HepG2 (cell line): ENCODE measurements at regions not wholly inside any gene's neighbourhood (a gene's known extent, or its start where the extent isn't known, plus 50 kb on each side); places are given as distances from the start of the nearest gene placed in this dataset.

Experiments used
- CEBPG ChIP-seq: IDR thresholded peaks from 2 replicates; pipeline ENCODE4 v1.6.1; 2016
- EP300 ChIP-seq, 3 experiments: sonication (generic) in 1 of 3; formaldehyde crosslinking in 1 of 3; IDR thresholded peaks; 2 replicates each; pipeline versions ENCODE4 v1.5.1 to v1.6.1; 2011 to 2020; ENCODE audit warnings: low read depth in 2 of 3, low read length in 2 of 3, borderline replicate concordance in 1 of 3, improper control_type of control experiment in 1 of 3, mild to moderate bottlenecking in 1 of 3, missing genetic modification reagents in 1 of 3, moderate library complexity in 1 of 3
- FOSL2 ChIP-seq: sonication (generic); formaldehyde crosslinking; IDR thresholded peaks from 2 replicates; pipeline ENCODE4 v1.4.0; 2020; ENCODE audit warnings: missing genetic modification reagents
- JUN ChIP-seq: sonication (generic); formaldehyde crosslinking; IDR thresholded peaks from 2 replicates; pipeline ENCODE4 v1.4.0; 2020; ENCODE audit warnings: mild to moderate bottlenecking, missing genetic modification reagents
- JUND ChIP-seq: sonication (generic); formaldehyde crosslinking; IDR thresholded peaks from 2 replicates; pipeline ENCODE4 v1.8.0; 2022; ENCODE audit warnings: mild to moderate bottlenecking, missing genetic modification reagents
- PAF1 ChIP-seq: IDR thresholded peaks from 2 replicates; pipeline ENCODE4 v1.6.1; 2016; ENCODE audit warnings: missing genetic modification reagents, missing compliant biosample characterization
- SETDB1 ChIP-seq: sonication (generic); formaldehyde crosslinking; IDR thresholded peaks from 2 replicates; pipeline ENCODE4 v1.5.1; 2020; ENCODE audit warnings: missing genetic modification reagents, mild to moderate bottlenecking, borderline replicate concordance
- ZNF10 ChIP-seq: sonication (generic); formaldehyde crosslinking; IDR thresholded peaks from 2 replicates; pipeline ENCODE4 v1.4.0; 2020; ENCODE audit warnings: mild to moderate bottlenecking, low read depth, missing genetic modification reagents, borderline replicate concordance
- ZNF354B ChIP-seq: sonication (generic); formaldehyde crosslinking; IDR thresholded peaks from 2 replicates; pipeline ENCODE4 v1.8.0; 2022; ENCODE audit warnings: mild to moderate bottlenecking, missing genetic modification reagents
- TF ChIP-seq, protein P1 (sequence below): sonication (generic); formaldehyde crosslinking; IDR thresholded peaks from 2 replicates; pipeline ENCODE4 v1.5.0; 2020; ENCODE audit warnings: mild to moderate bottlenecking, missing genetic modification reagents, moderate library complexity

DNA sequence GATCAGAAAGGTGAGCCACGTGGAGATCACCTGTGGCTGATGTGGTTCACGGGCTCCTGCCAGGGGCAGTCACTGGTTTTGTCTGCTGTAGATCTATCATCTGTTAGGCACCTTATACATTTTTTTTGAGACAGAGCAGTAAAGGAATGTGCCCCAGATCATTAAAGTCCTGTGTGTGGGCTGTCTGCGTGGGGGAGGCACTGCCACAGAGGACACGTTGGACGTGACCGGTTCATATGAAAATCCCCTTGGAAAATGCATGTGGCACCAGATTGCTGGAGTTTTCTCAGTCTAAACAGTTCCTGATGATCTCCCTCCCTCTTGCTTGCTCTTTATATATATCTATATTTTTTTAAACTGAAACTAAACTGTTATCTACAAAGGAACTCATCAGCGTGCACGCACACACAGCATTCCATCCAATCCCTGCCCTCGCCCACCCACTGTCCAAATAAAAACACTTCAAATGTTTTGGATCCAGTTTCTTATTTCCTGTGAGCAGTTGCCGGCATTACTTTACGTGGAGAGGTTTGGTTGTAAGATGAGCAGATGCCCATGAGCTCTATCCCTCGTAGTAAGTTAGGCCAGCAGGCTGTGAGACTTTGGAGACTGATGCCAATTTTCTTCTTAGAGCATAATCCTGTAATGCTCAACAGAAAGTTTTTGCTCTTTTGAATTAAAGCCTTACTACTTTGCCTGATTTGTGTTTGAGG lies 161.6 kb upstream of the EXOC2 start:
- TF ChIP-seq FOSL2 (CRISPR knock-in tag) (no peak), CEBPG (no peak), ZNF354B (CRISPR knock-in tag) (no peak), ZNF10 (CRISPR knock-in tag) (no peak), JUND (CRISPR knock-in tag) (no peak), EP300 (IDR thresholded peaks at IDR 0.05; ENCODE audit: low read depth in 2 of 2, low read length in 2 of 2) (no peak), EP300 (CRISPR knock-in tag; IDR thresholded peaks at IDR 0.05; ENCODE audit: borderline replicate concordance) (no peak), SETDB1 (CRISPR knock-in tag) (no peak), JUN (no peak), PAF1 (no peak)
- TF ChIP-seq, protein P1, sequence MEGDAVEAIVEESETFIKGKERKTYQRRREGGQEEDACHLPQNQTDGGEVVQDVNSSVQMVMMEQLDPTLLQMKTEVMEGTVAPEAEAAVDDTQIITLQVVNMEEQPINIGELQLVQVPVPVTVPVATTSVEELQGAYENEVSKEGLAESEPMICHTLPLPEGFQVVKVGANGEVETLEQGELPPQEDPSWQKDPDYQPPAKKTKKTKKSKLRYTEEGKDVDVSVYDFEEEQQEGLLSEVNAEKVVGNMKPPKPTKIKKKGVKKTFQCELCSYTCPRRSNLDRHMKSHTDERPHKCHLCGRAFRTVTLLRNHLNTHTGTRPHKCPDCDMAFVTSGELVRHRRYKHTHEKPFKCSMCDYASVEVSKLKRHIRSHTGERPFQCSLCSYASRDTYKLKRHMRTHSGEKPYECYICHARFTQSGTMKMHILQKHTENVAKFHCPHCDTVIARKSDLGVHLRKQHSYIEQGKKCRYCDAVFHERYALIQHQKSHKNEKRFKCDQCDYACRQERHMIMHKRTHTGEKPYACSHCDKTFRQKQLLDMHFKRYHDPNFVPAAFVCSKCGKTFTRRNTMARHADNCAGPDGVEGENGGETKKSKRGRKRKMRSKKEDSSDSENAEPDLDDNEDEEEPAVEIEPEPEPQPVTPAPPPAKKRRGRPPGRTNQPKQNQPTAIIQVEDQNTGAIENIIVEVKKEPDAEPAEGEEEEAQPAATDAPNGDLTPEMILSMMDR (CRISPR knock-in tag): no peak
